HG02798 (cell line): ENCODE measurements at regions not wholly inside any gene's neighbourhood (a gene's known extent, or its start where the extent isn't known, plus 50 kb on each side); places are given as distances from the start of the nearest gene placed in this dataset.
"Not testable (repeated sequence)": the region's sequence is repeated elsewhere in the genome, so short reads cannot be mapped to it uniquely, and the experiment has no call there.

Source experiments
- ATAC-seq: cut with Tn5 transposase; IDR thresholded peaks from one replicate; pipeline ENCODE4 v1.9.1; 2021; ENCODE audit warnings: mild to moderate bottlenecking; ENCODE audit not compliant: unreplicated experiment, poor library complexity

DNA sequence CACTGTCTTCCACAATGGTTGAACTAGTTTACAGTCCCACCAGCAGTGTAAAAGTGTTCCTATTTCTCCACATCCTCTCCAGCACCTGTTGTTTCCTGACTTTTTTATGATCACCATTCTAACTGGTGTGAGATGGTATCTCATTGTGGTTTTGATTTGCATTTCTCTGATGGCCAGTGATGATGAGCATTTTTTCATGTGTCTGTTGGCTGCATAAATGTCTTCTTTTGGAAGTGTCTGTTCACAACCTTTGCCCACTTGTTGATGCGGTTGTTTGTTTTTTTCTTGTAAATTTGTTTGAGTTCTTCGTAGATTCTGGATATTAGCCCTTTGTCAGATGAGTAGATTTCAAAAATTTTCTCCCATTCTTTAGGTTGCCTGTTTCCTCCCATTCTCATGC, 194.0 kb upstream of the IL12B start:
- ATAC-seq, result not testable (repeated sequence)

DNA sequence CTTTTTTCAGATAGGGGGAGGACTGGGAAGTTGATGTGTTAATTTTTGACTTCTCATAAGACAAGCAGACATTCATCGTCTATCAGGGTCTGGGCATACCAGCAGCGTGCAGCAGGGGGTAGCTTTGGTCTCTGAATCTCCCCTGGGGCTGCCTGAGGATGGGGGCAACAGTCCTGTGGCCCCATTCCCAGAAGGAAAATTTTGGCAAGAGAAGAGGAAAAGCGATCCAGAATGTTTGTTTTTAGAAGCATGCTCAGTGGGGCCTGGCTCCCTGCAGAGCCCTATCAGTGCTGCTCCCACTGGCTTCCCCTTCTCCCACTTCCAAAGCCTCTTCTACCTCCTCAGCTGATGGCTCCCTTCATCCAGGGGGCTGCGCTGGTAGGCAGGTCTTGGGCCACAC, 194.8 kb upstream of the IL12B start:
- no peak for ATAC-seq

DNA sequence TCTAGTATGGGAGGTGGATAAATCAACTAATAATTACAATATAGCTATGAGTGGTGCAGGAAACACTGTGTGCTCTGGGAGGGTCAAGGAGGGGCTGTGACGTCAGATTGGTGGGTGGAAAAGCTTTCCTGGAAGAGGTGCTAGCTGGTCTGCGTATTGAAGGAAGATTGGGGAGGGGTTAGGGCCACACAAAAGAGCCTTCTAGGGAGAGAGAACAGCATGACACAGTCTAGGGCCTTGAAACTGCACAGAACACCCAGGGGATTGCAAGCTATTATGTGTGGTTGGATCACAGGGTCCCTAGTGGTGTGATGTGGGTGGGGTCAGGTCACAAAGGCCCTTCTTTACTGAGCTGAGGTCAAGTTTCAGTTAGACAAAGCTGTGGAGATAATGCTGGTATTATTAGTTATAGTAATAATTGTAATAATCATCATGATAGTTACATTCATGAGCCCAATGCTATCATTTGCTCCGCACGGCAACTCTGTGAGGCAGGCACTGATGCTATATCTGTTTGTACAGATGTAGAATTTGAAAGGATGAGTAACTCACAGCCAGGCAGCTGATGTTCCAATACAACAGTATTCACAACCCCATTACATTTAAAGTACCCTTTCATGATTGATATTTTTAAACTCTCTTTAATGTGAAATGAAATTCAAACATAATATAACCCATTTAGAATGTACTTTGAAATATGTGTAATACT, 197.4 kb upstream of the IL12B start:
- no peak for ATAC-seq

DNA sequence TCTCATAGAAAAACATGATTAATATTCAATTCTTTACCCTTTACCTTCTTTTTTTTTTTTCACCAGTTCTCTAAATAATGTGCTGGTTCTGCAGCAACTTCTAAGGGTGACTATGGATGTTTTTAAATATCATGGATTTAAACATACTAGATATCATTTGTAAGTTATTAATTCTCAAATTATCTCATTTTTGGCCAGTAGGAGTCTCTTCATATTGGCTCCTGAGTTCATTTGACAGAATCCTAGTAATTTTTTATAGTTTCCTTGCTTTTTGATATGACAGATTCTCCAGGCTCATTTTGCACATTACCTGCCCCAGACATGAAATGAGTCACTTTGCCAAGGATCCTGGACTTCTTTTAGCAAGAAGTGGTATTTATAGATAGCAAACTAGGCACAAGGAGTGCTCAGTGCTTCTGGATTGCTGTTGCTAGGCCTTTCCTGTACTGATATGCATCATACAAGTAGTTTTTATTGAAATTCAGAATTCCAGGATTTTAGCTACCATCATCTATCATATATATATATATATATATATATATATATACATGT, 201.3 kb upstream of the IL12B start:
- no peak for ATAC-seq

DNA sequence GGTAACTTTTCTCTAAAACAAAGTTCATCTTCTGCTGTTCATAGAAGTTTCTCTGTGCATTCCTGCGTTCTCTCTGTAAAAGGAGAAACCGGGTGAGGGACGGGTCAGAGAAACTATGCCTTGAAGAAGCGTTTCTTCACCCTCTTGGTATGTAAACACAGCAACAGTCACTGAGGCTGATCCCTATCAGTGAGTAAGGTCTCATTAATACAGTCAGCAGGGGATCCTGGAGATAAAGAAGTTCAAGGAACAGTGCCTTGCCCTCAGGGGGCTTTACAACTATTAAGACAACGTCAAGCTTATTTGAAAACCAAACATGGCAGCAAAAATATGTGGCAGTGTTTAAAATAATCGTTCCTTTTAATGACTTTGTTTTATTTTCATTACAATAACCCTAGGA, 202.9 kb upstream of the IL12B start:
- no peak for ATAC-seq

DNA sequence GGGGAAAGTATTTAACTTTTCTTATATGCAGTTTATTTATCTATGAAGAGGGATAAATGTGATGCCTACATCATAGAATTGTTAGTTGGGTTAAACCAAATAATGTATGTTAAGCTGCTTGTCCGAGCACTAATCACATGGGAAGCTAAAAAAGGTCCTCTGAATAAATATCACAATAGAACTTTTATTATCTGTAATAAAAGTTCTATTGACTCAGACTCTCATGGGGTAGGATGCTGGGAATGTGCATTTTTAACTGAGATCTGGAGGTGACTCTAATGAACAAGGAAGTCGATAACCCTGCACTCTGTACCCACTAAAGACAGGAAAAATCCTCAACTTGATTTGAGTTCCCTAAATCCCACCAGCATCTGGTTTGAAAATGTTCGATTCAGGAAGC, 205.9 kb upstream of the IL12B start:
- no peak for ATAC-seq

DNA sequence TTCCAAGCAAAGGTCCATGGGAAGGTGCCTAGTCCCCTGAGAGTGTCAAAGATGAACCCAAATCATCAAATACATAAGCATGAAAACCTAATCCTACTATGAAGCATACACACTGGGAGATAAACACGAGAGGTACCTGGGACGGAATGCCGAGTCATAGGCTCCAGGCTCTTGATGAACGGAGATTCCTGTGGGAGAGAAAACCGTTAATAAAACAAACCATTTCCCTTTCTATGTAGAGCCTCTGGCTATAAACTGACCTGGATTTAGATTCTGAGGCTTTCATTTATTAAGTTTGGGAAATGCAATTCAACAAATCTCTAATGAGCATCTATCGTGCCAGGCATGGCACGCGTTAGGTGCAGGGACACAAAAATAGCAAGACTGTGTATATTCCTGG, 206.4 kb upstream of the IL12B start:
- ATAC-seq, result no peak

DNA sequence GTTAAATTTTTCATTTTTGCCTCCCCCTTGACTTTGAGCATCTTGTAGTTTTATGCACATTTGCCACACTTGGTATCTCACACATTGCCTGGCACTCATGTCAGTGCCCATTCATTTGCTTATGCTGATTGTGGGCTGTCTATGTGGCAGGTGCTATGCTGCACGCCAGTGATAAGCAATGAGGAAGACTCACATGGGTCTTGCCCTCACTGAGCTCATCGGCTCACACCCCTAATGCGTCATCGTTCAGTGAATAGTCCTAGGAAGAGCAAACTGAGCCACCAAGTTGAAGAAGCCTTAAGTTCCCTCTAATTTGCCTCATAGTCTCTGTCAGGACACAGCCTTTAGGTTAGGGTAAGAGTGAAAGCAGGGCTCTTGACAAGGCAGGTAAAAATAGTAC, 209.4 kb upstream of the IL12B start:
- ATAC-seq, result no peak

DNA sequence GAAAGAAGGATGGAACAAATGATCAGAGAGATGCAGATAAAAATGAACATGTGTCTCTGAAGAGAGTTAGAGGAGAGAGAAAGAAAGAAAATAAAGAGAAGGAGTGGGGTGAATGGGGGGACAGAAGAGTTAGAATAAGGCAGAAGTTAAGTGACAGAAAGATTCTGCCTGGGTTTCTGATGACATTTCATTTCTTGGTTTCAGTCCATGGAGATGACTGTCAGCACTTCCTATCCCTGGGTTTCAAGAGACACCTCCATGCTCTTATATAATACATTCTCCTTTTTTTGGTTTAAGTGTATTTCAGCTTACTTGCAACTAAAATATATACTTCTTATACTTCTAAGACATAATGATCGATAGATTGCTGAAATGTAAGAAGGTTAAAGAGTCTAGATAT, 213.0 kb upstream of the IL12B start:
- no peak for ATAC-seq

DNA sequence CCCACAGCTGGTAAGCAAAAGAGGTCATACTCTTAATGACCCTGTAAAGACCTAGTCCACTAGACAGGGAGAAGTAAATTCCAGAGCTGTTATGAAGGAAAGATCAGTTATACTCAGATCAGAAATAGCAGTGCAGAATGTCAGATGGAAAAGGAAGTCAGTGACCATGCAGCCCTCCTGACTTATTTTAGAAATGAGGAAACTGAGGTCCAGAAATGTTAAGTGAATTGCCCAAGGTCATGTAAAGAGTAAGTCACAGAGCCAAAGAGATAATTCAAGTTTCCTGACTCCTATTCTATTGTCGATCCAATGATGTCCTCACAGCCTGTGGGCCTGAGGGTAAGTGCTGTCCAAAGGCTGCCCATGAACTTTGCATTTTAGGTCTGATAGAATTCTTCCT, 214.9 kb upstream of the IL12B start:
- ATAC-seq, result no peak

DNA sequence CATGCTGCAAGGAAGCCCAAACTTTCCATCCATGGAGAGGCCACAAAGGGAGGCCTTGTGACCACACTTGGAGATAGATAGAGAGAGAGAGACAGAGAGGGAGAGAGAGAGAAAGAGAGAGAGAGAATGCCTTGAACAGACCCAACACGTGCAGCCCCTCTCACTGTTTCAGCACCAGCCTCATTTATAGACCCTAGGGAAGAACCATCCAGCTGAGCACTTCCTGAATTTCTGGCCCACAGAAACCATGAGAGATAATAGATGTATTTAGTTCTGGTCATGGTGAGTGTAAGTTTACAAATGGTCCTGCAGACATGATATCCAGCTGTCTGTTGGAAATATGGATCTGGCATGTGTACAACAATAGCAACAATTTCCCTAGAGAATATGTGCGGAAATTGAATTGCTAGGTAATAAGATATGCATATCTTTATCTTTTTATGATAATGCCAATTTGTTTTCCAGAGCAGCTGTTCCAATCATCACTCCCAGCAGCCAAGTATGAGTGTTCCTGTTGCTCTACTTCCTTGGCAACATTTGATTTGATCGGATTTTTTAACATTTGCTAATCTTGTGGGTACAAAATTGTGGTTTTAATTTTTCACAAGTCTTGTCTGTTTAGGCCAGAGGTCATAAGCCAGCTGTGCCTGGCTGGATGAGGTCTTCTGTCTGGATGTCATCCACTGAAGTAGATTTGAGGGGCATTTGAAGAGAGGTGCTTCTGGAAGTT, 217.3 kb upstream of the IL12B start:
- ATAC-seq, result no peak

DNA sequence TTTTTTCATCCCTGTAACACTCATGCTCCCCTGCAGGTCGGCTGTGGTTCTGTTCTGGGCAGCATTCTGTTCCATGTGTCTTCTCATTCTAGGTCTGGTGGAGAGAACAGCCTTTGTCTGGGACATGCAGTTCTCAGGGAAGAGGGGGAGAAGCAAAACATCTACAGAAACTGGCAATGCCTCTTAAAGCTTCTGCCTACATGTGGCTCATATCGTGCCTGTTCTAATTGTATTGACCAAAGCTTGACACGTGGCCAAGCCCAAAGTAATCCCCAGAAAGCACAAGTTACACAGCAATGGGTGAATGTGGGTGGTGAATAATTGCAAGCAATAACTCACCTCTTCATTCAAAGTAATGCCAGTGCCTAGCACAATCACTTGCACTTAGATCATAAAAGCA, 218.2 kb upstream of the IL12B start:
- no peak for ATAC-seq

DNA sequence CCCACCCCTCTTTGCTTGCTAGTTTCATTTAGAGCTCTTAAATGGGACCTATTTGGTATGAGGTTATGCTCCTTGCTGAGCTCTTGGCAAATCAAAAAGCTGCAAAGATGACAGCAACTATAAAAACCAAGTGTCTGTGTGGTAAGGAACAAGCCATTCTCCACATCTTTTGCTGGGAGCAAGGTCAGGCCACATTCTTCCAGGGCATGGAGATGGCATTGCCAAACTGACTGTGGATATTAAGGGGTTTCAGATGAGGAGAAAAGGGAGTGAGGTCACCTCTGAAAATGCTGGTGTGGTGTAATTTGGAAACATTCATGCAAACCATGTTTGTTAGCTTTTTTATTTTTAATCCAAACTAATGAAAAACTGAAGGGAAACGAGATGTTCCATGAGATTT, 218.8 kb upstream of the IL12B start:
- ATAC-seq, result no peak

DNA sequence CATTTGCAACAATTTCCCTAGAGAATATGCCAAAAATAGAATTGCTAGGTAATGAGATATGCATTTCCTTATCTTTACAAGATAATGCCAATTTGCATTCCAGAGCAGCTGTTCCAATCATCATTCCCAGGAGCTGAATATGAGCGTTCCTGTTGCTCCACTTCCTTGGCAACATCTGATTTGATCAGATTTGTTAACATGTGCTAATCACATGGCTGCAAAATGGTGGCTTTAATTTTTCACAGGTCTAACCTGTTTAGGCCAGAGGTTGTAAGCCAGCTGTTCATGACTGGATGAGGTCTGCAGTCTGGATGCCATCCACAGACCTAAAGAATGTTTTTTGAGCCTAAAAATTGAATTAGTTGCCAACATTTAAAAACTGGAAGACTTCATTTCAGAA, 220.7 kb upstream of the IL12B start:
- ATAC-seq, result no peak

DNA sequence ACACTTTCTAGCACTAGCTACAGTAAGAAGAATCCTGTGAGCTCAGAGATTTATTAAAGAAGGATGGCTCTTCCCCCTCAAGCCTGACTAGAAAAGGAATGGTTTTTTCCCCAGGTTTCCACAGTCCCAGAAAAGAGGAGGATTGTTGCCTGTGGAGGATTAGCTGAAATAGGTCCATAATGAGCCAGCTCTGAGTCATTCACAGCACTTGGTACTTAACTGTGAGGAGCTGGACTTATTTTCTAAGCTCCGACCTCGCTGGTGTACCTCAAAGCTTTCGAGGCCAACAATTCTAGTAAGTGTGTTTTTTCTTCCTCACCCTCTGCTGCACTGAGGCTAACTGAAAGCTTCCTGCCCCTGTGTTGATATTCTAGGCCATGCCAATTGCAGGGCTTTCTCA, 222.5 kb upstream of the IL12B start:
- no peak for ATAC-seq

DNA sequence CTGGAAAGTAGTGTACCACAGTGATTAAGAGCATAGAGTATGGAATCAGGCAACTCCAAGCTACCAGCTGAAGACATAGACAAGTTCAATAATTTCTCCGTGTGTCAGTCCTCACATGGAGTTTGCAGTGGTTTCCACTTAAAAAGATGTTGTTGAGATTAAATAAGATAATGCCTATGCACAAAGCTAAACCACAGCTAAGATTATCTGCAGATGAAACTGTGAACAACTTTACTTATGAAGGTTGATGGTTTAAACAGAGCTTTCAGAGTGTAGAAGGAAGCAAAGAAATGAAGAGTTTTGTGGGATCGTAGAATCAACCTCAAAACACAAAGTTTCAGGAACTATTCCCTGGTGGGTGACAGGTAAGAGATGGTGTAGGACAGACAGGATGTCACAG, 223.5 kb upstream of the IL12B start:
- ATAC-seq, result no peak

DNA sequence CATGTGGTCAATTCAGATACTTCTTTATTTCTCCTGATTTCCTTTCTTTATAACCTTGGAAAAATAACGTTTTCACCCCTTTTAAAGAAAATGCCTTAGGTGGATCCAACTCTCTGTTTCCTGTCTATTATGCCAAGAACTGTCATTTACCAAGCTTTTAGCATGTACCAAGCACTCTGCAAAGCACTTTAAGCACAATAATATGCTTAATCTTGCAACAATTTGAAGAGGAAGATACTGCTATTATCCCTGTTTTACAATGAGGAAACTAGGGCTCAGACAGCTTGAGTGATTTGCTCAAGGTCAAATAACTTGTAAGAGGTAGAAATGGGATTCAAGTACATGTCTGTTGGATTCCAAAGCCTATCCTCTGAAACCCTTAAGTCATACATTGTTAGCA, 224.8 kb upstream of the IL12B start:
- ATAC-seq, result no peak

DNA sequence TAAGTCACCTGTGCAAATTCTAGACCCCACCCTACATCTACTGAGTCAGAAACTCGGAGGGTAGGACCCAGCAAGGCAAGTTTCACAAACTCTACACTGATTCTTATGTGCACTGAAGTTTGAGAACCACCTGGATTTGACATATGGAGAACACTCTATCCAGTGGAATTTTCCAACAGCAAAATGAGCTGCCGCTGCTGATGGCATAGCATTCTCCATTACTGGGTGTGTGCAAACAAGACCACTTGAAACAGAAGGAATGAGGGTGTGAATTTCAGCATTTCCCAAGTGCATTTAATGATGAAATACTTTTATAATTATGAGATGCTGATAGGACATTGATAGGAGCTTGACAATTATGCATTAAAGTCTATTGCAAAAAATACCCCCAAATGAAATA, 229.1 kb upstream of the IL12B start:
- ATAC-seq, result no peak

DNA sequence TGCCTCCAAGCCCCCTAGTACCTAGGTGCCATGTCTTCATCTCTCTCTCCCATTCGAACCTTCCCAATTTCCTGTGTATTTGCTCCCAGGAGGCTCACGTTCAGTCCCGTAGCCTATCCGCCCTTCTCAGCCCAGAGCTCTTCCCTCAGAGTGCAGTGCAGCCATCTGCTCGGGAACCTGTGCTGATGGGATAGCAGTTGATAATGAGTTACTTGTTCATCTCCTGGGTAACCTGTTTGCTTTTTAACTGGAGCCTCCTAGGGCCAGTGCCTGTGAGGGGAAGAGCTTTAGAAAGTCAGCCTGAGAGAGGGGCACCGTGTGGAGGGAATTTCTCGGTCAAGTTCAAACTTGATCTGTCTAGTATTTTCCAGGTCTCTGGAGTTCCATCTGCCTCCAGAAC, 229.8 kb upstream of the IL12B start:
- ATAC-seq, result no peak

DNA sequence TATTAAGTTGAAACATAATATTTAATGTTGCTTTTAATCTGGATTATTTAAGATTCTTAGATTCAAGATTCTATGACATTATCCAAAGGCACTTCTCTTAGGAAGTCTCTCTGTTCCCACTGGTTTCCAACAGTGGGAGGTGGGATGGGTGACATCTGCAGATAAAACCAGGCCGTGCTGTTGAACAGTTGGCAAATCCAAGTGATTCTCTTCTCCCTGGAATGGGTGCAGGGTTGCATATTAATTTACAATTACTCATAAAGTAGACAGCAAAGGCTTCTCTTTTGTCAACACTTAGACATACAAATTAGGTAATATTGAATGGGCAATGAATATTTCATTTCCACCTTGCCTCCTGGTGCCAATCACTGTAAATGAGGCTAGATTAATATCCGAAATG, 233.7 kb upstream of the IL12B start:
- ATAC-seq, result no peak

DNA sequence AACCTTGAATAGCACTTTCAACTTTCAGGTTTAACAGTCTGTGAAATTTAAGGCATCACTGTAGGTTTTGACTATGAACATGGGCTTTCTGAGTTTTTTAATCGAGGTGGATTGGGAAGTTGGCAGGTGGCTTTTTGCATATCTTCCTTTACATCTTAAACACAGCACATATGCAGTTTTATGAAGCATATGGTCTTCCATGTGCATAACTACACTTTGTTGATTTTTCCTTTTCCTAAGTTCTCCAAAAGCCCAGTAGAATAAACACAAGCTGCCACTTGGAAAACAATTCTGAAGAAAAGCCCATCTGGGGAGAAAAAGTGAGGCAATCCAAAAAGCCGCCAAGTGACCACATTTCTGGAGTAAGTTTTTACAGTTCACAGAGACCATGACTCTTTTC, 236.5 kb upstream of the IL12B start:
- no peak for ATAC-seq

DNA sequence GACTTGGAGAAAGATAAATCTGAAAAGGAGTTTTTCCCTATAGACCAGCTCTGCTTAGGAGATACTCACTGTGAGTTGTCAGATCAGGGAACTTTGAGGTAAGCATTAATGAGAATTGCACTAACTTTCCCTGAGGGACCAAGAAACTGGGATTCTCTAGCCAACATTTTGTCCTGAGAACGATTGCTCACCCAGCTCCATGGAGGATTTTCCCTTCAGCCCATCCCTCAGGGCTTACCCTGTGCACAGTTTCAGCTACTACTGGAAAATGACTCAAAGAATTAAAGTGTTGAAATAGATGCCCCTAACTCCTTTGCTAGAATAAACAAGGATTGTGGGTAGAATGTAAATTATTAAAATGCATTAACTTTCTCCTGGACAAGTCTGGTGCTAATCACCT, 237.2 kb upstream of the IL12B start:
- ATAC-seq, result no peak
